ENCODE measurements at regions not wholly inside any gene's neighbourhood (a gene's known extent, or its start where the extent isn't known, plus 50 kb on each side); places are given as distances from the start of the nearest gene placed in this dataset.

DNA sequence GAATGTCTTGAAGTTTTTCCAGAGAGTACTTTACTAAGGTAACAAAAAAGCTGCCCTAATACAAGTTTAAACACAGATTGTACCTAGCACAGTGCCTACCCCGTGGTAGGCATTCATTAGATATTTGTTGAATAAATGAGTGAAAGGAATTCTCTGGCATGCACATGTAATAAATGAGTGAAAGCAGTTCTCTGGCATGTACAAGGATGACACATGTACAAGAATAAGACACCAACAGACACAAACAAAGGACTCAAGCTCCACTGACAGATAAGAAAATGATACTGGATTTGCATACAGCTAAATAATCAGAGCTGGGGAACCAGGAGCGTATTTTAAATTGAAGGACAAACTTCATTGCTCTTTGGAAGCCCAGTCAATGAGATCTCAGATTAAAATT is 535.8 kb downstream of the EFNA5 start (continued):
- TF ChIP-seq OSR2 (tag by site-specific recombination; IDR thresholded peaks at IDR 0.05) (no peak), ZNF391 (tag by site-specific recombination; IDR thresholded peaks at IDR 0.05; ENCODE audit: borderline replicate concordance, low read depth) (no peak), IKZF3 (tag by site-specific recombination; IDR thresholded peaks at IDR 0.05) (no peak)

DNA sequence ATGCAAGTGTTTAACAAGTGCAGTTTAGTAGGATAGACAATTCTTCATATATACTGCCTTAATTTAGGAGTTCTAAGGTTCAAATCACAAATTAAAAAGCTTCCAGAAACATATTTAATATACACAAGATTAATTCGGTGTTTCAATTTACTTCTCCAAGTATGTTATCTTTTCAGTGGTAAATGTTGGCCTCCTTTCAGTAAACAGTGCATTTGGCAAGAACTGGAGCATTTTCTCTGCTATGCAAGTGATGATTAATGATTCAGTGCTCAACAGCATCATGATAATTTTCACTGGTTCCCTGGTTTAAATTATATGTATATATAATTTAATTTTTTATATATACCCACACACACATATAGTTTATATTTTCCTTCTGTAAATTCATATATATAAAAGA is 541.7 kb downstream of the EFNA5 start:
- no peaks in the 10 kb centered on the region for H3K9me3 ChIP-seq (ENCODE audit: control insufficient read depth, insufficient read depth, low read depth, low read length)
- ChIA-PET CTCF (interaction anchor here (1.1 to 1.4 kb wide), 2 partner anchors 24 to 119 kb away, joined by 3 read pairs; no protein-coding TSS in a partner anchor), POLR2A (no interaction called here)
- H3K4me1 ChIP-seq (ENCODE audit: control insufficient read depth, insufficient read depth, low read length): peaks cover 11% of the 10 kb centered on the region
- no peak overlapping the region for H3K4me3 ChIP-seq (ENCODE audit: low read depth, low read length)
- no peaks in the 10 kb centered on the region for H3K36me3 ChIP-seq (ENCODE audit: control insufficient read depth in 2 of 2, insufficient read depth in 1 of 2, low read length in 2 of 2)
- TF ChIP-seq, protein P1, sequence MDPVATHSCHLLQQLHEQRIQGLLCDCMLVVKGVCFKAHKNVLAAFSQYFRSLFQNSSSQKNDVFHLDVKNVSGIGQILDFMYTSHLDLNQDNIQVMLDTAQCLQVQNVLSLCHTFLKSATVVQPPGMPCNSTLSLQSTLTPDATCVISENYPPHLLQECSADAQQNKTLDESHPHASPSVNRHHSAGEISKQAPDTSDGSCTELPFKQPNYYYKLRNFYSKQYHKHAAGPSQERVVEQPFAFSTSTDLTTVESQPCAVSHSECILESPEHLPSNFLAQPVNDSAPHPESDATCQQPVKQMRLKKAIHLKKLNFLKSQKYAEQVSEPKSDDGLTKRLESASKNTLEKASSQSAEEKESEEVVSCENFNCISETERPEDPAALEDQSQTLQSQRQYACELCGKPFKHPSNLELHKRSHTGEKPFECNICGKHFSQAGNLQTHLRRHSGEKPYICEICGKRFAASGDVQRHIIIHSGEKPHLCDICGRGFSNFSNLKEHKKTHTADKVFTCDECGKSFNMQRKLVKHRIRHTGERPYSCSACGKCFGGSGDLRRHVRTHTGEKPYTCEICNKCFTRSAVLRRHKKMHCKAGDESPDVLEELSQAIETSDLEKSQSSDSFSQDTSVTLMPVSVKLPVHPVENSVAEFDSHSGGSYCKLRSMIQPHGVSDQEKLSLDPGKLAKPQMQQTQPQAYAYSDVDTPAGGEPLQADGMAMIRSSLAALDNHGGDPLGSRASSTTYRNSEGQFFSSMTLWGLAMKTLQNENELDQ (tag by site-specific recombination; IDR thresholded peaks at IDR 0.05; ENCODE audit: low read depth): no peak
- TF ChIP-seq, protein P2, sequence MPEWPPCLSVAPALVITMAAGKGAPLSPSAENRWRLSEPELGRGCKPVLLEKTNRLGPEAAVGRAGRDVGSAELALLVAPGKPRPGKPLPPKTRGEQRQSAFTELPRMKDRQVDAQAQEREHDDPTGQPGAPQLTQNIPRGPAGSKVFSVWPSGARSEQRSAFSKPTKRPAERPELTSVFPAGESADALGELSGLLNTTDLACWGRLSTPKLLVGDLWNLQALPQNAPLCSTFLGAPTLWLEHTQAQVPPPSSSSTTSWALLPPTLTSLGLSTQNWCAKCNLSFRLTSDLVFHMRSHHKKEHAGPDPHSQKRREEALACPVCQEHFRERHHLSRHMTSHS (tag by site-specific recombination; IDR thresholded peaks at IDR 0.05): no peak
- TF ChIP-seq ZNF16 (tag by site-specific recombination; IDR thresholded peaks at IDR 0.05; ENCODE audit: low read depth) (no peak), ZNF24 (tag by site-specific recombination; IDR thresholded peaks at IDR 0.05) (no peak), ZBTB20 (tag by site-specific recombination; IDR thresholded peaks at IDR 0.05) (no peak), ZNF843 (tag by site-specific recombination; IDR thresholded peaks at IDR 0.05) (no peak), ZSCAN30 (tag by site-specific recombination; IDR thresholded peaks at IDR 0.05) (no peak)
- TF ChIP-seq, protein P3, sequence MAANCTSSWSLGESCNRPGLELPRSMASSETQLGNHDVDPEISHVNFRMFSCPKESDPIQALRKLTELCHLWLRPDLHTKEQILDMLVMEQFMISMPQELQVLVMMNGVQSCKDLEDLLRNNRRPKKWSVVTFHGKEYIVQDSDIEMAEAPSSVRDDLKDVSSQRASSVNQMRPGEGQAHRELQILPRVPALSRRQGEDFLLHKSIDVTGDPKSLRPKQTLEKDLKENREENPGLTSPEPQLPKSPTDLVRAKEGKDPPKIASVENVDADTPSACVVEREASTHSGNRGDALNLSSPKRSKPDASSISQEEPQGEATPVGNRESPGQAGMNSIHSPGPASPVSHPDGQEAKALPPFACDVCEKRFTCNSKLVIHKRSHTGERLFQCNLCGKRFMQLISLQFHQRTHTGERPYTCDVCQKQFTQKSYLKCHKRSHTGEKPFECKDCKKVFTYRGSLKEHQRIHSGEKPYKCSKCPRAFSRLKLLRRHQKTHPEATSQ (tag by site-specific recombination; IDR thresholded peaks at IDR 0.05): no peak
- TF ChIP-seq, protein P4, sequence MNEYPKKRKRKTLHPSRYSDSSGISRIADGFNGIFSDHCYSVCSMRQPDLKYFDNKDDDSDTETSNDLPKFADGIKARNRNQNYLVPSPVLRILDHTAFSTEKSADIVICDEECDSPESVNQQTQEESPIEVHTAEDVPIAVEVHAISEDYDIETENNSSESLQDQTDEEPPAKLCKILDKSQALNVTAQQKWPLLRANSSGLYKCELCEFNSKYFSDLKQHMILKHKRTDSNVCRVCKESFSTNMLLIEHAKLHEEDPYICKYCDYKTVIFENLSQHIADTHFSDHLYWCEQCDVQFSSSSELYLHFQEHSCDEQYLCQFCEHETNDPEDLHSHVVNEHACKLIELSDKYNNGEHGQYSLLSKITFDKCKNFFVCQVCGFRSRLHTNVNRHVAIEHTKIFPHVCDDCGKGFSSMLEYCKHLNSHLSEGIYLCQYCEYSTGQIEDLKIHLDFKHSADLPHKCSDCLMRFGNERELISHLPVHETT (tag by site-specific recombination; IDR thresholded peaks at IDR 0.05): no peak
- TF ChIP-seq, protein P5, sequence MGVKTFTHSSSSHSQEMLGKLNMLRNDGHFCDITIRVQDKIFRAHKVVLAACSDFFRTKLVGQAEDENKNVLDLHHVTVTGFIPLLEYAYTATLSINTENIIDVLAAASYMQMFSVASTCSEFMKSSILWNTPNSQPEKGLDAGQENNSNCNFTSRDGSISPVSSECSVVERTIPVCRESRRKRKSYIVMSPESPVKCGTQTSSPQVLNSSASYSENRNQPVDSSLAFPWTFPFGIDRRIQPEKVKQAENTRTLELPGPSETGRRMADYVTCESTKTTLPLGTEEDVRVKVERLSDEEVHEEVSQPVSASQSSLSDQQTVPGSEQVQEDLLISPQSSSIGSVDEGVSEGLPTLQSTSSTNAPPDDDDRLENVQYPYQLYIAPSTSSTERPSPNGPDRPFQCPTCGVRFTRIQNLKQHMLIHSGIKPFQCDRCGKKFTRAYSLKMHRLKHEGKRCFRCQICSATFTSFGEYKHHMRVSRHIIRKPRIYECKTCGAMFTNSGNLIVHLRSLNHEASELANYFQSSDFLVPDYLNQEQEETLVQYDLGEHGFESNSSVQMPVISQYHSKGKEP (tag by site-specific recombination; IDR thresholded peaks at IDR 0.05): no peak
- H3K27ac ChIP-seq (ENCODE audit: extremely low read depth, low read depth, low read length): no peak overlapping the region

DNA sequence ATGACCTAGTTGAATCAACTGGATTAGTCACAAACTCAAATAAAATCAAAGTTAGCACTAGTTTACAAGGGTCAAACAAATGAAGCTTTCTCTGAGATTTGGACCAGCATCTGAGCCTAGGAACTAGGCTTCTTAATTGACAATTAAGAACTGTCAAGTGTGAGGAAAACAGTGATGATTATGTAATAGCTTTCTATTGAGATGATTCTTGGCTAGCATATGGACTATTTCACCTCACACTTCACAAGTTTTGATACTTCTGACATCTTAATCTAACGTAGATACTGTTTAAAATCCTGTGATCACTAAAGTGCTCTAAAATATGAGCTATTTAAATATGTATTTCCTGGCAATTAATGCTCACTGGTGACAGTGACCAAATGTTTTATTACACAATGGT is 542.9 kb downstream of the EFNA5 start:
- TF ChIP-seq, protein P6, sequence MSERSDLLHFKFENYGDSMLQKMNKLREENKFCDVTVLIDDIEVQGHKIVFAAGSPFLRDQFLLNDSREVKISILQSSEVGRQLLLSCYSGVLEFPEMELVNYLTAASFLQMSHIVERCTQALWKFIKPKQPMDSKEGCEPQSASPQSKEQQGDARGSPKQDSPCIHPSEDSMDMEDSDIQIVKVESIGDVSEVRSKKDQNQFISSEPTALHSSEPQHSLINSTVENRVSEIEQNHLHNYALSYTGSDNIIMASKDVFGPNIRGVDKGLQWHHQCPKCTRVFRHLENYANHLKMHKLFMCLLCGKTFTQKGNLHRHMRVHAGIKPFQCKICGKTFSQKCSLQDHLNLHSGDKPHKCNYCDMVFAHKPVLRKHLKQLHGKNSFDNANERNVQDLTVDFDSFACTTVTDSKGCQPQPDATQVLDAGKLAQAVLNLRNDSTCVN (tag by site-specific recombination; optimal IDR thresholded peaks at IDR 0.05): no peak
- TF ChIP-seq, protein P7, sequence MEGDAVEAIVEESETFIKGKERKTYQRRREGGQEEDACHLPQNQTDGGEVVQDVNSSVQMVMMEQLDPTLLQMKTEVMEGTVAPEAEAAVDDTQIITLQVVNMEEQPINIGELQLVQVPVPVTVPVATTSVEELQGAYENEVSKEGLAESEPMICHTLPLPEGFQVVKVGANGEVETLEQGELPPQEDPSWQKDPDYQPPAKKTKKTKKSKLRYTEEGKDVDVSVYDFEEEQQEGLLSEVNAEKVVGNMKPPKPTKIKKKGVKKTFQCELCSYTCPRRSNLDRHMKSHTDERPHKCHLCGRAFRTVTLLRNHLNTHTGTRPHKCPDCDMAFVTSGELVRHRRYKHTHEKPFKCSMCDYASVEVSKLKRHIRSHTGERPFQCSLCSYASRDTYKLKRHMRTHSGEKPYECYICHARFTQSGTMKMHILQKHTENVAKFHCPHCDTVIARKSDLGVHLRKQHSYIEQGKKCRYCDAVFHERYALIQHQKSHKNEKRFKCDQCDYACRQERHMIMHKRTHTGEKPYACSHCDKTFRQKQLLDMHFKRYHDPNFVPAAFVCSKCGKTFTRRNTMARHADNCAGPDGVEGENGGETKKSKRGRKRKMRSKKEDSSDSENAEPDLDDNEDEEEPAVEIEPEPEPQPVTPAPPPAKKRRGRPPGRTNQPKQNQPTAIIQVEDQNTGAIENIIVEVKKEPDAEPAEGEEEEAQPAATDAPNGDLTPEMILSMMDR (tag by site-specific recombination; IDR thresholded peaks at IDR 0.05): no peak
- TF ChIP-seq GLIS2 (tag by site-specific recombination; IDR thresholded peaks at IDR 0.05): no peak
- no peak for TF ChIP-seq ZNF48 (tag by site-specific recombination; IDR thresholded peaks at IDR 0.05)
- TF ChIP-seq ZNF221 (tag by site-specific recombination; IDR thresholded peaks at IDR 0.05; ENCODE audit: borderline replicate concordance): no peak
- TF ChIP-seq BCL11A (tag by site-specific recombination; IDR thresholded peaks at IDR 0.05; ENCODE audit: low read depth): no peak
- no peak for TF ChIP-seq ZNF701 (tag by site-specific recombination; IDR thresholded peaks at IDR 0.05)
- no peak for TF ChIP-seq ZNF837 (tag by site-specific recombination; IDR thresholded peaks at IDR 0.05)
- no peaks in the 10 kb centered on the region for H3K36me3 ChIP-seq (ENCODE audit: control insufficient read depth in 2 of 2, insufficient read depth in 1 of 2, low read length in 2 of 2)
- POLR2A ChIA-PET: no interaction called here
- CTCF ChIA-PET: interaction anchor here (0.6 to 1.4 kb wide), 3 partner anchors 25 to 120 kb away, joined by 3 read pairs; no protein-coding TSS in a partner anchor
- no peak overlapping the region for H3K27ac ChIP-seq (ENCODE audit: extremely low read depth, low read depth, low read length)
- peaks cover 11% of the 10 kb centered on the region for H3K4me1 ChIP-seq (ENCODE audit: control insufficient read depth, insufficient read depth, low read length)
- H3K9me3 ChIP-seq (ENCODE audit: control insufficient read depth, insufficient read depth, low read depth, low read length): no peaks in the 10 kb centered on the region
- H3K4me3 ChIP-seq (ENCODE audit: low read depth, low read length): no peak overlapping the region

Data from HEK293 (cell line).